Cardiac fibroblast (primary cell): ENCODE measurements at regions not wholly inside any gene's neighbourhood (a gene's known extent, or its start where the extent isn't known, plus 50 kb on each side); places are given as distances from the start of the nearest gene placed in this dataset.

Experiments
- DNase-seq, 2 donors: peaks; one replicate each; pipeline versions ENCODE4 v3.0.0 to v3.0.0-alpha.2; 2010; ENCODE audit warnings: low read depth in 2 of 2
- H3K4me3 ChIP-seq, 2 donors: replicated peaks in 1 of 2; 1 replicate in 1 of 2; 2 replicates in 1 of 2; pipeline ENCODE4 v1.5.1; 2011; ENCODE audit warnings: low read depth in 2 of 2, low read length in 2 of 2, mild to moderate bottlenecking in 2 of 2, moderate library complexity in 1 of 2
- TF ChIP-seq, protein P1 (sequence below): IDR thresholded peaks from one replicate; pipeline ENCODE4 v1.5.1; 2011; ENCODE audit warnings: low read depth, mild to moderate bottlenecking, low read length, inconsistent platforms

GRCh38 chr6:94751641-94752329, 825.5 kb upstream of the MANEA start:
- TF ChIP-seq, protein P1, sequence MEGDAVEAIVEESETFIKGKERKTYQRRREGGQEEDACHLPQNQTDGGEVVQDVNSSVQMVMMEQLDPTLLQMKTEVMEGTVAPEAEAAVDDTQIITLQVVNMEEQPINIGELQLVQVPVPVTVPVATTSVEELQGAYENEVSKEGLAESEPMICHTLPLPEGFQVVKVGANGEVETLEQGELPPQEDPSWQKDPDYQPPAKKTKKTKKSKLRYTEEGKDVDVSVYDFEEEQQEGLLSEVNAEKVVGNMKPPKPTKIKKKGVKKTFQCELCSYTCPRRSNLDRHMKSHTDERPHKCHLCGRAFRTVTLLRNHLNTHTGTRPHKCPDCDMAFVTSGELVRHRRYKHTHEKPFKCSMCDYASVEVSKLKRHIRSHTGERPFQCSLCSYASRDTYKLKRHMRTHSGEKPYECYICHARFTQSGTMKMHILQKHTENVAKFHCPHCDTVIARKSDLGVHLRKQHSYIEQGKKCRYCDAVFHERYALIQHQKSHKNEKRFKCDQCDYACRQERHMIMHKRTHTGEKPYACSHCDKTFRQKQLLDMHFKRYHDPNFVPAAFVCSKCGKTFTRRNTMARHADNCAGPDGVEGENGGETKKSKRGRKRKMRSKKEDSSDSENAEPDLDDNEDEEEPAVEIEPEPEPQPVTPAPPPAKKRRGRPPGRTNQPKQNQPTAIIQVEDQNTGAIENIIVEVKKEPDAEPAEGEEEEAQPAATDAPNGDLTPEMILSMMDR, result no peak
- H3K4me3 ChIP-seq, result no peak overlapping the region
- peak in 1 of 2 donors; percentile 3 for DNase-seq

DNA sequence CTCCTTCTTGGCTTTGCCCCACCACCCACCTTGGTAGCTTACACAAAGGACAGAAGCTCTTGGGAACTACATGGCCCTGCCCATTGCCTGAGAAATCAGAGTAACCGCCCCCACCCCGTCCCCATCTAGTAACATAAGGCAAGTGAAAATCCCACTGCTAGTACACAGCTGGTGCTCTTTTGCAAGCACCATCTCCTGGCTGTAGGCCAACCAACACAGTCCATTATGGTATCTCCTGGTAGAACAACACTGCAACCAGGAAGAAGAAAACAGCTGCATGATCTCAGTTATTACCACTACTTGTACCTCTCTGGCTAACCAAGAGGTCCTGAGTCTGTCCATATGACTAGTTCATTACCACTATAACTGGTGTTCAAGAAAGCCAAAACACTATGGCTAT, 841.1 kb upstream of the MANEA start:
- H3K4me3 ChIP-seq, result no peak overlapping the region
- no peak for DNase-seq
- TF ChIP-seq, protein P1, result no peak

DNA sequence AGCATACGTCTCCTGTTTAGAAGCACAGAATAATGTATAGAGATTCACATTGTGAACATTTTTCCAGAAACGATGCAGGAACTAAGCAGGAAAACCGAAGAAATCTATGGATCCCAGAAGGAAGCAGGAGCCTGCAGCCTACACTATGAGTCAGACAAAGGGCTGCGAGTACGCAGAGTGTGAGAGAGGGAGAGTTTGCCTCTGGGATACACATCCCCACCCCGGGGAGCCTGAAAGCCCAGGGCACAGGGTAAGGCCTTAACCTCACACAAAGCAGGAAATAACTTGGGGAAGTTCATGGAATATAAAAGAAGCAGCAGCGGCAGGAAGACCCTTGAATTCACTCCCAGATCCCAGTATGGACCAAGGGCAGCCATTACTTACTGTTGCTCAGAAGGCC, 842.1 kb upstream of the MANEA start:
- TF ChIP-seq, protein P1, result no peak
- DNase-seq, result no peak
- H3K4me3 ChIP-seq, result no peak overlapping the region

GRCh38 chr6:94734751-94735150, 842.6 kb upstream of the MANEA start:
- no peak overlapping the region for H3K4me3 ChIP-seq
- DNase-seq, result no peak
- TF ChIP-seq, protein P1, result no peak

GRCh38 chr6:94733066-94733465, 844.3 kb upstream of the MANEA start:
- no peak for DNase-seq
- H3K4me3 ChIP-seq, result no peak overlapping the region
- TF ChIP-seq, protein P1, result no peak

- TF ChIP-seq, protein P1, result no peak
- DNase-seq, result no peak
- H3K4me3 ChIP-seq, result no peak overlapping the region
Observed at GRCh38 chr6:94727710-94728109, 849.6 kb upstream of the MANEA start.

DNA sequence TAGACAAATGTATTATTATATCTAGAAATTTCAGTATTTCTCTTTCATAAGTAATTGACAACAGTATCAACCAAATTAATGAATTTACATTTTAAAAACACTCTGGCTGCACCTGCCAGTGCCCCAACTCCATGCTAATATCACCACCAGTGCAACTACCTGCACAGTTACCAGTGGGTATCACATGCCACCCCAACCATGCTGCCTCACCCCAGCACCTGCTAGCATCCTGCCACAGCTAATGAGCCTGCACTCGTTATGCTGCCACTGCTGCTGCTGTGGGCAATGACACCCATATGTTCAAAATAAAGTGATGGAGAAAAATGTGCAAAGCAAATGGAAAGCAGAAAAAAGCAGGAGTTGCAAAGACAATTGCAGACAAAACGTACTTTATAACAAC, 855.9 kb upstream of the MANEA start:
- no peak for DNase-seq
- TF ChIP-seq, protein P1, result no peak

More for the DNA sequence above, 855.9 kb upstream of the MANEA start:
- H3K4me3 ChIP-seq, result no peak overlapping the region
